Stomach (tissue), 8 donors: ENCODE measurements at regions not wholly inside any gene's neighbourhood (a gene's known extent, or its start where the extent isn't known, plus 50 kb on each side); places are given as distances from the start of the nearest gene placed in this dataset.

Experiments
- DNase-seq, 2 donors: peaks; one replicate each; pipeline versions ENCODE4 v3.0.0 to v3.0.0-alpha.2; 2013 to 2019
- H3K27ac ChIP-seq, 5 donors: fragments of 200-600 bp in 4 of 5; sonication (generic) in 4 of 5; one replicate each; pipeline ENCODE4 v1.5.1; 2013 to 2019; ENCODE audit warnings: mild to moderate bottlenecking in 1 of 5, moderate library complexity in 1 of 5
- H3K27me3 ChIP-seq, 3 donors: fragments of 200-600 bp; sonication (generic); one replicate each; pipeline ENCODE4 v1.5.1; 2017 to 2019; ENCODE audit warnings: mixed run types in 1 of 3
- H3K36me3 ChIP-seq, 4 donors: fragments of 200-600 bp; sonication (generic); 1 replicate in 3 of 4; 2 replicates in 1 of 4; pipeline ENCODE4 v1.5.1; 2016 to 2019
- H3K4me1 ChIP-seq, 4 donors: fragments of 200-600 bp; sonication (generic); one replicate each; pipeline ENCODE4 v1.5.1; 2016 to 2019
- H3K4me3 ChIP-seq, 4 donors: fragments of 200-600 bp; sonication (generic) in 3 of 4; one replicate each; pipeline ENCODE4 v1.5.1; 2016 to 2019; ENCODE audit warnings: mild to moderate bottlenecking in 1 of 4
- H3K9me3 ChIP-seq, 4 donors: fragments of 200-600 bp; sonication (generic); one replicate each; pipeline ENCODE4 v1.5.1; 2016 to 2019
- CTCF ChIP-seq, 7 experiments: fragments of 450-650 bp in 4 of 7; fragments of 200-600 bp in 3 of 7; sonication (generic) in 3 of 7; IDR thresholded peaks; one replicate each; pipeline ENCODE4 v1.5.1; 2016 to 2019; ENCODE audit warnings: antibody characterized with exemption in 7 of 7, control low read depth in 2 of 7, mild to moderate bottlenecking in 1 of 7
- EP300 ChIP-seq: sonication (generic); formaldehyde crosslinking; IDR thresholded peaks from one replicate; pipeline ENCODE4 v1.6.1; 2017; ENCODE audit warnings: antibody characterized with exemption
- POLR2A ChIP-seq, 4 donors: fragments of 450-650 bp; IDR thresholded peaks; one replicate each; pipeline ENCODE4 v1.6.1; 2016; ENCODE audit warnings: antibody characterized with exemption in 4 of 4, control low read depth in 2 of 4, mild to moderate bottlenecking in 1 of 4, moderate library complexity in 1 of 4
- POLR2AphosphoS5 ChIP-seq, 3 donors: sonication (generic); formaldehyde crosslinking; IDR thresholded peaks; one replicate each; pipeline ENCODE4 v1.6.1; 2016; ENCODE audit warnings: antibody characterized with exemption in 3 of 3
- WGBS, 5 donors: extraction: QIAGEN DNeasy Blood & Tissue Kit in 3 of 5; methylation state at CpG; one replicate each; pipeline versions ENCODE4 v1.1.5 to v1.1.7; 2013 to 2018; 5-methylcytosine and 5-hydroxymethylcytosine counted together
- intact Hi-C: fragments of 100-400 bp; cut with DNase I; formaldehyde crosslinking; loops from one replicate; pipeline ENCODE4 v1.15.1; 2023; ENCODE audit warnings: low total_unique reads
- donor health status: healthy with polysubstance abuse.
- donor health status: Bipolar disorder and iron deficiency.
- donor health status: healthy.

DNA sequence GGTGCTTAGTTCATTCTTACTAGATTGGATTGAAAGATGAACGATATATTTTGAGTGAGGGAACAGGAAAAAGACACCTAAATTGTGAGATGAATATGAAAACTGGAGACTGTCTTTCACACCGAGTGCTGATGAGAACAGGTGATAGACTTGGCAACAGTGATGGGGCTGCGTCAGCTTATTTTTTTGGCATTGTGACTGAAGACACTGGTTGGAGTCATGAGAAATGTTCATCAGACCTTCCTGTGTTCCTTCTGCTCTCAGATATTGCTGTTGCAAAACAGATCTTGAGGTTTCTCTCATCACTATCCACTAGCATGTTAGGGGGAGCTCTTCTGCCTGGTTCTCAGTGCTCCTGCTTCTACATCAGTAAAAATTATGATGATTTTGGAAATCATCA, 124.2 kb upstream of the KCNIP4 start:
- Histone ChIP-seq H3K4me3 (no peak overlapping the region), H3K4me1 (no peaks in the 10 kb centered on the region), H3K27ac (no peak overlapping the region), H3K27me3 (no peaks in the 10 kb centered on the region), H3K9me3 (peaks cover 0 to 14% (median 9%) of the 10 kb centered on the region in 4 donors), H3K36me3 (no peaks in the 10 kb centered on the region)
- TF ChIP-seq POLR2AphosphoS5 (IDR thresholded peaks at IDR 0.05) (no peak), EP300 (no peak), CTCF (IDR thresholded peaks at IDR 0.05) (no peak)
- no peak for DNase-seq
- intact Hi-C loops: no loop called here
- WGBS, 5 donors: 75 to 82% (median 80%) methylated on average over 3 of the region's 3 CpGs

DNA sequence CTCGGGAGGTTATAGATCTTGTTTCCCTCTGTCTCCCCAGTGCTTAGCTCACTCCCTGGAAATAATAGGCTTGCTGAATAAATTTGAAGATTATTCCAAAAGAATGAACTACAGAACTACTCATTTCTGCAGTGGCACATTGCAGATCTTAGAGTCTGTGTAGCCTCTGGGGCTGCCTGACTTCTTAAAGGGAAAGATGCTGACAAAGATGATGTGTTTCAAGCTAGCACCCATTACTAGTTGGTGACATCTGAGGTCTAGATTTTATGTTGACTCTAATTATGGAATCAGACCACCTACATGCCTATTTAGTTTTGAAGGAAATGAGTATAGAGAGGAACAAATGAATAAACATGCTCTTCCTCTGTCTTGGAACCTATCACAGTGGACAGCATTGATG, 123.7 kb upstream of the KCNIP4 start:
- no peaks in the 10 kb centered on the region for H3K36me3 ChIP-seq
- intact Hi-C loops: no loop called here
- TF ChIP-seq CTCF (IDR thresholded peaks at IDR 0.05): no peak
- no peak for TF ChIP-seq EP300
- no peak for TF ChIP-seq POLR2A (IDR thresholded peaks at IDR 0.05)
- TF ChIP-seq POLR2AphosphoS5 (IDR thresholded peaks at IDR 0.05): no peak

GRCh38 chr4:22071749-22072148, 123.2 kb upstream of the KCNIP4 start:
- intact Hi-C loops: no loop called here
- H3K4me1 ChIP-seq: no peaks in the 10 kb centered on the region

More for the DNA sequence above, 123.7 kb upstream of the KCNIP4 start:
- 40 to 55% (median 44%) methylated on average over 1 of the region's 1 CpG for WGBS, 5 donors
- no peak overlapping the region for H3K27ac ChIP-seq
- DNase-seq: no peak
- H3K27me3 ChIP-seq: no peaks in the 10 kb centered on the region
- H3K9me3 ChIP-seq: peaks cover 0 to 11% (median 8%) of the 10 kb centered on the region in 4 donors
- H3K4me3 ChIP-seq: no peak overlapping the region
- H3K4me1 ChIP-seq: no peaks in the 10 kb centered on the region

DNA sequence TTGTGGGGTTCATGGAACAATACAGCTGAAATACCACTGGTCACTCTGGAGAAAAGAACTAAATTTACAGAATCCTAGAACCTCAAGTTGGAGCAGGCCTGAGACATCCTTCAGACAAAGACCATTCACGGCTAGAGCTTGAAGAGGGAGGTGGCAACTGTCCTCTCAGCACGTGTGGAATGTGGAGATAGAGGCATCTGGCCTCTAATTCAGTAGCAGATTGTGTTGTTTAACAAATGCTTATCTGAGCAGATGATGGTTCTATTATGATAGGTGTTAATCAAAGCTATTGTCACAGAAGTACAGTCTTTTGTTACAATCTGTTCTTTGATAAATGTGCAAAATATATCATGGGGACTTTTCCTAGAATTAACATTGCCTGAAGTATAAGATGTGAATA, 121.7 kb upstream of the KCNIP4 start:
- TF ChIP-seq POLR2AphosphoS5 (IDR thresholded peaks at IDR 0.05) (no peak), CTCF (IDR thresholded peaks at IDR 0.05) (no peak), EP300 (no peak), POLR2A (IDR thresholded peaks at IDR 0.05) (no peak)
- no peak for DNase-seq
- intact Hi-C loops: no loop called here
- no peak overlapping the region for H3K27ac ChIP-seq
- no peak overlapping the region for H3K4me3 ChIP-seq
- H3K9me3 ChIP-seq: peaks cover 0 to 11% (median 5%) of the 10 kb centered on the region in 4 donors
- H3K27me3 ChIP-seq: no peaks in the 10 kb centered on the region
- H3K36me3 ChIP-seq: no peaks in the 10 kb centered on the region
- 25 to 63% (median 48%) methylated on average over 2 of the region's 2 CpGs for WGBS, 5 donors
- no peaks in the 10 kb centered on the region for H3K4me1 ChIP-seq

More at GRCh38 chr4:22071749-22072148, 123.2 kb upstream of the KCNIP4 start:
- H3K27me3 ChIP-seq: no peaks in the 10 kb centered on the region
- no peak for TF ChIP-seq EP300
- no peak for TF ChIP-seq POLR2A (IDR thresholded peaks at IDR 0.05)
- peaks cover 0 to 11% (median 6%) of the 10 kb centered on the region in 4 donors for H3K9me3 ChIP-seq
- no peak overlapping the region for H3K4me3 ChIP-seq
- no peak for DNase-seq
- no peak overlapping the region for H3K27ac ChIP-seq
- H3K36me3 ChIP-seq: no peaks in the 10 kb centered on the region
- WGBS, 5 donors: 67 to 73% (median 71%) methylated on average over 1 of the region's 1 CpG

- H3K36me3 ChIP-seq: no peaks in the 10 kb centered on the region
- DNase-seq: no peak
- intact Hi-C loops: no loop called here
- no peak overlapping the region for H3K27ac ChIP-seq
- no peak overlapping the region for H3K4me3 ChIP-seq
- H3K9me3 ChIP-seq: no peaks in the 10 kb centered on the region
- 66 to 85% (median 77%) methylated on average over 1 of the region's 1 CpG for WGBS, 5 donors
- H3K27me3 ChIP-seq: no peaks in the 10 kb centered on the region
- TF ChIP-seq POLR2A (IDR thresholded peaks at IDR 0.05) (no peak), POLR2AphosphoS5 (IDR thresholded peaks at IDR 0.05) (no peak), EP300 (no peak), CTCF (IDR thresholded peaks at IDR 0.05) (no peak)
- H3K4me1 ChIP-seq: no peaks in the 10 kb centered on the region
Measured at GRCh38 chr4:22063613-22064012, 115.0 kb upstream of the KCNIP4 start.
